Activated T-cell treated with anti-CD3 and anti-CD28 coated beads, Interleukin-2, amount 50 U/mL, for 24 hours (primary cell): ENCODE measurements at regions not wholly inside any gene's neighbourhood (a gene's known extent, or its start where the extent isn't known, plus 50 kb on each side); places are given as distances from the start of the nearest gene placed in this dataset.

Experiments
- DNase-seq: peaks from one replicate; pipeline ENCODE4 v3.0.0-alpha.2; 2020
- H3K27ac Mint-ChIP-seq: 2 replicates; pipeline ENCODE4 v1.8.0; 2020; ENCODE audit warnings: mild to moderate bottlenecking, mixed read lengths
- H3K27me3 Mint-ChIP-seq: 2 replicates; pipeline ENCODE4 v1.8.0; 2020; ENCODE audit warnings: mixed read lengths
- H3K36me3 Mint-ChIP-seq: 2 replicates; pipeline ENCODE4 v1.8.0; 2020; ENCODE audit warnings: low read depth, mixed read lengths
- H3K4me1 Mint-ChIP-seq: 2 replicates; pipeline ENCODE4 v1.8.0; 2020; ENCODE audit warnings: low read depth, mixed read lengths
- H3K4me3 Mint-ChIP-seq: 2 replicates; pipeline ENCODE4 v1.8.0; 2020; ENCODE audit warnings: mild to moderate bottlenecking, moderate library complexity, mixed read lengths
- H3K9me3 Mint-ChIP-seq: 2 replicates; pipeline ENCODE4 v1.8.0; 2020; ENCODE audit warnings: mixed read lengths

- Mint-ChIP-seq H3K27me3 (no peaks in the 10 kb centered on the region), H3K4me1 (peaks cover 24% of the 10 kb centered on the region), H3K9me3 (no peaks in the 10 kb centered on the region), H3K27ac (no peak overlapping the region), H3K36me3 (no peaks in the 10 kb centered on the region), H3K4me3 (no peak overlapping the region)
- no peak for DNase-seq
Observed at GRCh38 chr3:156620901-156621300, 53.5 kb upstream of the TIPARP start.

- no peak overlapping the region for H3K4me3 Mint-ChIP-seq
- H3K27me3 Mint-ChIP-seq, result no peaks in the 10 kb centered on the region
- H3K4me1 Mint-ChIP-seq, result peaks cover 30% of the 10 kb centered on the region
- no peaks in the 10 kb centered on the region for H3K36me3 Mint-ChIP-seq
- no peaks in the 10 kb centered on the region for H3K9me3 Mint-ChIP-seq
- DNase-seq, result no peak
- H3K27ac Mint-ChIP-seq, result no peak overlapping the region
Observed at GRCh38 chr3:156620260-156620659, 54.1 kb upstream of the TIPARP start.

- no peak overlapping the region for H3K4me3 Mint-ChIP-seq
- H3K9me3 Mint-ChIP-seq, result no peaks in the 10 kb centered on the region
- no peak for DNase-seq
- no peaks in the 10 kb centered on the region for H3K36me3 Mint-ChIP-seq
- peaks cover 36% of the 10 kb centered on the region for H3K4me1 Mint-ChIP-seq
- no peak overlapping the region for H3K27ac Mint-ChIP-seq
- H3K27me3 Mint-ChIP-seq, result no peaks in the 10 kb centered on the region
Observed at GRCh38 chr3:156619376-156619775, 55.0 kb upstream of the TIPARP start.

- Mint-ChIP-seq H3K36me3 (no peaks in the 10 kb centered on the region), H3K9me3 (no peaks in the 10 kb centered on the region), H3K27ac (peak overlapping the region; percentile 4), H3K4me3 (no peak overlapping the region), H3K27me3 (no peaks in the 10 kb centered on the region), H3K4me1 (peaks cover 36% of the 10 kb centered on the region)
- DNase-seq, result no peak
Observed at GRCh38 chr3:156617781-156618180, 56.6 kb upstream of the TIPARP start.

GRCh38 chr3:156617145-156617544, 57.2 kb upstream of the TIPARP start:
- Mint-ChIP-seq H3K27me3 (no peaks in the 10 kb centered on the region), H3K4me1 (peaks cover 36% of the 10 kb centered on the region), H3K9me3 (no peaks in the 10 kb centered on the region), H3K4me3 (no peak overlapping the region), H3K36me3 (no peaks in the 10 kb centered on the region), H3K27ac (peak overlapping the region; percentile 4)
- DNase-seq, result no peak

GRCh38 chr3:156615592-156616173, 58.7 kb upstream of the TIPARP start:
- Mint-ChIP-seq H3K4me1 (peaks cover 36% of the 10 kb centered on the region), H3K36me3 (no peaks in the 10 kb centered on the region), H3K27me3 (no peaks in the 10 kb centered on the region), H3K27ac (peak overlapping the region; percentile 88), H3K4me3 (peak overlapping the region; percentile 15), H3K9me3 (no peaks in the 10 kb centered on the region)
- DNase-seq, result no peak

GRCh38 chr3:156614642-156615511, 59.5 kb upstream of the TIPARP start:
- Mint-ChIP-seq H3K4me3 (no peak overlapping the region), H3K4me1 (peaks cover 35% of the 10 kb centered on the region), H3K27ac (peak overlapping the region; percentile 42), H3K36me3 (no peaks in the 10 kb centered on the region), H3K27me3 (no peaks in the 10 kb centered on the region), H3K9me3 (no peaks in the 10 kb centered on the region)
- DNase-seq, result no peak

- H3K27me3 Mint-ChIP-seq, result peaks cover 13% of the 10 kb centered on the region
- no peaks in the 10 kb centered on the region for H3K36me3 Mint-ChIP-seq
- DNase-seq, result no peak
- peaks cover 33% of the 10 kb centered on the region for H3K4me1 Mint-ChIP-seq
- no peaks in the 10 kb centered on the region for H3K9me3 Mint-ChIP-seq
- no peak overlapping the region for H3K27ac Mint-ChIP-seq
- H3K4me3 Mint-ChIP-seq, result no peak overlapping the region
Observed at GRCh38 chr3:156612903-156613302, 58.0 kb upstream of the SSR3 start.

GRCh38 chr3:156611870-156612494, 57.1 kb upstream of the SSR3 start:
- no peak overlapping the region for H3K27ac Mint-ChIP-seq
- H3K4me3 Mint-ChIP-seq, result no peak overlapping the region
- no peak for DNase-seq
- H3K9me3 Mint-ChIP-seq, result no peaks in the 10 kb centered on the region
- H3K36me3 Mint-ChIP-seq, result no peaks in the 10 kb centered on the region
- peaks cover 20% of the 10 kb centered on the region for H3K27me3 Mint-ChIP-seq
- peaks cover 24% of the 10 kb centered on the region for H3K4me1 Mint-ChIP-seq

- no peak for DNase-seq
- H3K36me3 Mint-ChIP-seq, result no peaks in the 10 kb centered on the region
- H3K27me3 Mint-ChIP-seq, result peaks cover 36% of the 10 kb centered on the region
- peaks cover 20% of the 10 kb centered on the region for H3K4me1 Mint-ChIP-seq
- no peaks in the 10 kb centered on the region for H3K9me3 Mint-ChIP-seq
- H3K27ac Mint-ChIP-seq, result no peak overlapping the region
- no peak overlapping the region for H3K4me3 Mint-ChIP-seq
Observed at GRCh38 chr3:156610154-156610553, 55.2 kb upstream of the SSR3 start.

- H3K4me1 Mint-ChIP-seq, result peaks cover 15% of the 10 kb centered on the region
- H3K27me3 Mint-ChIP-seq, result peaks cover 37% of the 10 kb centered on the region
- H3K36me3 Mint-ChIP-seq, result no peaks in the 10 kb centered on the region
Observed at GRCh38 chr3:156609546-156609945, 54.6 kb upstream of the SSR3 start.

GRCh38 chr3:156608601-156609514, 53.9 kb upstream of the SSR3 start:
- Mint-ChIP-seq H3K27ac (no peak overlapping the region), H3K4me1 (peaks cover 15% of the 10 kb centered on the region), H3K36me3 (no peaks in the 10 kb centered on the region), H3K9me3 (no peaks in the 10 kb centered on the region), H3K4me3 (no peak overlapping the region), H3K27me3 (peaks cover 37% of the 10 kb centered on the region)
- no peak for DNase-seq

More at GRCh38 chr3:156609546-156609945, 54.6 kb upstream of the SSR3 start:
- Mint-ChIP-seq H3K4me3 (no peak overlapping the region), H3K9me3 (no peaks in the 10 kb centered on the region), H3K27ac (no peak overlapping the region)
- no peak for DNase-seq

GRCh38 chr3:156606729-156607128, 51.8 kb upstream of the SSR3 start:
- Mint-ChIP-seq H3K9me3 (no peaks in the 10 kb centered on the region), H3K4me3 (peak overlapping the region; percentile 69), H3K36me3 (no peaks in the 10 kb centered on the region), H3K27ac (no peak overlapping the region), H3K4me1 (peaks cover 28% of the 10 kb centered on the region), H3K27me3 (peaks cover 37% of the 10 kb centered on the region)
- DNase-seq, result no peak
